GM12878 (cell line): ENCODE measurements at regions not wholly inside any gene's neighbourhood (a gene's known extent, or its start where the extent isn't known, plus 50 kb on each side); places are given as distances from the start of the nearest gene placed in this dataset.

Source experiments
- ATAC-seq: fragments of 200-7000 bp; cut with Tn5 transposase; 3 replicates; pipeline ENCODE4 v1.9.1; 2020; ENCODE audit warnings: mild to moderate bottlenecking, moderate library complexity
- BruUV-seq: library from RNA; stranded (reverse); fragments of 400-500 nt; replicated peaks from 2 replicates; lab custom pipeline; 2021; lab: Mats Ljungman, UMichigan
- CTCF ChIA-PET: fragments of 300-600 bp; sonication (Branson Sonifier 250); formaldehyde crosslinking; extraction: SDS; loops from one replicate; lab custom pipeline; 2021; ENCODE audit warnings: inconsistent platforms; lab: Yijun Ruan, JAX
- POLR2A ChIA-PET: fragments of 350-600 bp; formaldehyde crosslinking; extraction: SDS; loops from one replicate; lab custom pipeline; 2021; ENCODE audit warnings: inconsistent platforms; lab: Charles Lee
- RAD21 ChIA-PET: fragments of 300-600 bp; sonication (Branson Sonifier 250); formaldehyde crosslinking; loops from one replicate; lab custom pipeline; 2023; ENCODE audit warnings: antibody characterized with exemption; ENCODE audit not compliant: unreplicated experiment; lab: Charles Lee
- SMC1A ChIA-PET: fragments of 300-600 bp; sonication (Branson Sonifier 250); formaldehyde crosslinking; loops from one replicate; lab custom pipeline; 2023; ENCODE audit not compliant: unreplicated experiment, uncharacterized antibody; lab: Charles Lee
- DNase-seq: peaks from one replicate; pipeline ENCODE4 v3.0.0-alpha.2; 2011; ENCODE audit warnings: low read depth, low spot score
- FAIRE-seq: peaks from 3 replicates; lab custom pipeline; 2011; peaks lifted over from hg19 to GRCh38; lab: Jason Lieb, UNC
- H2AFZ ChIP-seq: 2 replicates; pipeline ENCODE4 v1.6.0; 2011; ENCODE audit warnings: low read depth, low read length, control low read depth; ENCODE audit not compliant: control insufficient read depth
- H3K27ac ChIP-seq: 2 replicates; pipeline ENCODE4 v1.5.1; 2011; ENCODE audit warnings: control low read depth; ENCODE audit not compliant: control insufficient read depth, insufficient read depth
- H3K27me3 ChIP-seq, 2 experiments: replicated peaks in 1 of 2; 2 replicates each; pipeline versions ENCODE4 v1.6.0 to v1.6.1; 2011; ENCODE audit warnings: low read length in 1 of 2; ENCODE audit not compliant: control insufficient read depth in 2 of 2, insufficient read depth in 2 of 2
- H3K36me3 ChIP-seq, 2 experiments: 2 replicates each; pipeline ENCODE4 v1.5.1; 2011; ENCODE audit warnings: low read length in 1 of 2; ENCODE audit not compliant: control insufficient read depth in 2 of 2, insufficient read depth in 2 of 2
- H3K4me1 ChIP-seq: 2 replicates; pipeline ENCODE4 v1.6.1; 2011; ENCODE audit warnings: mild to moderate bottlenecking, low read length, moderate library complexity, mixed read lengths; ENCODE audit not compliant: control insufficient read depth, insufficient read depth
- H3K4me2 ChIP-seq: 2 replicates; pipeline ENCODE4 v1.6.0; 2011; ENCODE audit warnings: control low read depth; ENCODE audit not compliant: control insufficient read depth, insufficient read depth
- H3K4me3 ChIP-seq: fragments of 200-600 bp; sonication (generic); 2 replicates; pipeline ENCODE4 v1.5.1; 2016
- H3K79me2 ChIP-seq: 2 replicates; pipeline ENCODE4 v1.6.0; 2011; ENCODE audit warnings: low read length; ENCODE audit not compliant: control insufficient read depth, insufficient read depth
- H3K9ac ChIP-seq: 2 replicates; pipeline ENCODE4 v1.8.0; 2011; ENCODE audit warnings: low read length, control low read depth, mixed read lengths; ENCODE audit not compliant: control insufficient read depth, insufficient read depth
- H3K9me3 ChIP-seq: replicated peaks from 3 replicates; pipeline ENCODE4 v1.5.1; 2011; ENCODE audit warnings: mild to moderate bottlenecking, low read length; ENCODE audit not compliant: control insufficient read depth, insufficient read depth
- H4K20me1 ChIP-seq: 2 replicates; pipeline ENCODE4 v1.6.0; 2011; ENCODE audit not compliant: control insufficient read depth, insufficient read depth
- ASH2L ChIP-seq: fragments of 300-600, 200-600 bp; sonication (generic); IDR thresholded peaks from 2 replicates; pipeline ENCODE4 v1.6.1; 2017; ENCODE audit warnings: low read depth, mild to moderate bottlenecking, borderline replicate concordance
- CHD4 ChIP-seq: fragments of 200-600 bp; sonication (generic); IDR thresholded peaks from 2 replicates; pipeline ENCODE4 v1.6.1; 2016; ENCODE audit warnings: mild to moderate bottlenecking
- IRF4 ChIP-seq: IDR thresholded peaks from 2 replicates; pipeline ENCODE4 v1.6.1; 2011; ENCODE audit warnings: low read depth, low read length
- MEF2A ChIP-seq: IDR thresholded peaks from 2 replicates; pipeline ENCODE4 v1.6.1; 2011; ENCODE audit warnings: low read depth, mild to moderate bottlenecking, low read length, moderate library complexity; ENCODE audit not compliant: insufficient read depth
- MYB ChIP-seq: fragments of 150-350 bp; IDR thresholded peaks from 2 replicates; pipeline ENCODE4 v1.6.1; 2014; ENCODE audit warnings: mild to moderate bottlenecking, low read depth, low read length, borderline replicate concordance
- NFIC ChIP-seq: IDR thresholded peaks from 2 replicates; pipeline ENCODE4 v1.6.1; 2012; ENCODE audit warnings: low read depth, mild to moderate bottlenecking, inconsistent platforms, low read length, moderate library complexity
- NRF1 ChIP-seq: conservative IDR thresholded peaks from 2 replicates; pipeline ENCODE4 v1.6.1; 2011; ENCODE audit warnings: mild to moderate bottlenecking, low read depth, low read length, improper control_type of control experiment
- RAD51 ChIP-seq: fragments of 450-650 bp; IDR thresholded peaks from 2 replicates; pipeline ENCODE4 v1.6.1; 2016; ENCODE audit warnings: moderate library complexity, mild to moderate bottlenecking, inconsistent platforms
- STAT1 ChIP-seq: fragments of 450-650 bp; conservative IDR thresholded peaks from 2 replicates; pipeline ENCODE4 v1.6.1; 2014; ENCODE audit warnings: antibody characterized with exemption, mild to moderate bottlenecking
- SUPT20H ChIP-seq: IDR thresholded peaks from 2 replicates; pipeline ENCODE4 v1.6.1; 2011; ENCODE audit warnings: low read depth, mild to moderate bottlenecking, low read length, moderate library complexity, borderline replicate concordance; ENCODE audit not compliant: control insufficient read depth
- ZNF217 ChIP-seq: fragments of 450-650 bp; IDR thresholded peaks from 2 replicates; pipeline ENCODE4 v1.6.1; 2017; ENCODE audit warnings: antibody characterized with exemption, mild to moderate bottlenecking
- WGBS: methylation state at CpG from one replicate; pipeline ENCODE4 v1.1.6; 2016; ENCODE audit warnings: low lambda C conversion rate; ENCODE audit not compliant: insufficient replicate concordance, insufficient coverage; ENCODE audit errors: missing lambda C conversion rate; 5-methylcytosine and 5-hydroxymethylcytosine counted together
- in situ Hi-C: fragments of 300-500 bp; cut with MboI; formaldehyde crosslinking; loops from 9 replicates; pipeline ENCODE4 v1.14.3; 2018; ENCODE audit warnings: mixed read lengths
- intact Hi-C: fragments of 100-400 bp; cut with micrococcal nuclease; formaldehyde crosslinking; loops from one replicate; pipeline ENCODE4 v1.14.2; 2022; ENCODE audit not compliant: unreplicated experiment
- TF ChIP-seq, protein P1 (sequence below): fragments of 450-650 bp; IDR thresholded peaks from 2 replicates; pipeline ENCODE4 v1.6.1; 2017; ENCODE audit warnings: antibody characterized with exemption, mild to moderate bottlenecking, moderate library complexity

DNA sequence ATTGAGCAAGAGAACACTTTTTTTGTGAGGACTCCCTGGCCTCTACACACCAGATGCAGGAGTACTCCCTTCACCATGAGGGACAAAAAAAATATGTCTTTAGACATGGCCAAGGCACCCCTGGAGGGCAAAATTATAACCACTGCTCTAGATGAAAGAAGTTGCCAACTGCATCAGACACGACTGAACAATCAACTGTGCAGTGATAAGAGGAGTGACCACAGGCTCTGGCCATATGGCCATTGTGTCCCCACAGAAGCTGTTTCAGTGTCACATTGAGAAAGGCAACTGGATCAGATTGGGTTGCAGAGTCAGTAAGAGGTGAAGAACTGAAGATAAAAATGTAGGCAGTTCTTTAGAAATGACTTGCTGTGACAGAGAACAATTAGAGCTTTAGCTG lies 85.7 kb downstream of the C6orf118 start (continued):
- TF ChIP-seq, protein P1, sequence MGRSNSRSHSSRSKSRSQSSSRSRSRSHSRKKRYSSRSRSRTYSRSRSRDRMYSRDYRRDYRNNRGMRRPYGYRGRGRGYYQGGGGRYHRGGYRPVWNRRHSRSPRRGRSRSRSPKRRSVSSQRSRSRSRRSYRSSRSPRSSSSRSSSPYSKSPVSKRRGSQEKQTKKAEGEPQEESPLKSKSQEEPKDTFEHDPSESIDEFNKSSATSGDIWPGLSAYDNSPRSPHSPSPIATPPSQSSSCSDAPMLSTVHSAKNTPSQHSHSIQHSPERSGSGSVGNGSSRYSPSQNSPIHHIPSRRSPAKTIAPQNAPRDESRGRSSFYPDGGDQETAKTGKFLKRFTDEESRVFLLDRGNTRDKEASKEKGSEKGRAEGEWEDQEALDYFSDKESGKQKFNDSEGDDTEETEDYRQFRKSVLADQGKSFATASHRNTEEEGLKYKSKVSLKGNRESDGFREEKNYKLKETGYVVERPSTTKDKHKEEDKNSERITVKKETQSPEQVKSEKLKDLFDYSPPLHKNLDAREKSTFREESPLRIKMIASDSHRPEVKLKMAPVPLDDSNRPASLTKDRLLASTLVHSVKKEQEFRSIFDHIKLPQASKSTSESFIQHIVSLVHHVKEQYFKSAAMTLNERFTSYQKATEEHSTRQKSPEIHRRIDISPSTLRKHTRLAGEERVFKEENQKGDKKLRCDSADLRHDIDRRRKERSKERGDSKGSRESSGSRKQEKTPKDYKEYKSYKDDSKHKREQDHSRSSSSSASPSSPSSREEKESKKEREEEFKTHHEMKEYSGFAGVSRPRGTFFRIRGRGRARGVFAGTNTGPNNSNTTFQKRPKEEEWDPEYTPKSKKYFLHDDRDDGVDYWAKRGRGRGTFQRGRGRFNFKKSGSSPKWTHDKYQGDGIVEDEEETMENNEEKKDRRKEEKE = no peak
- TF ChIP-seq IRF4 (no peak), MEF2A (no peak), SUPT20H (no peak), RAD51 (no peak), ASH2L (no peak), CHD4 (no peak), MYB (no peak), NRF1 (no peak)

DNA sequence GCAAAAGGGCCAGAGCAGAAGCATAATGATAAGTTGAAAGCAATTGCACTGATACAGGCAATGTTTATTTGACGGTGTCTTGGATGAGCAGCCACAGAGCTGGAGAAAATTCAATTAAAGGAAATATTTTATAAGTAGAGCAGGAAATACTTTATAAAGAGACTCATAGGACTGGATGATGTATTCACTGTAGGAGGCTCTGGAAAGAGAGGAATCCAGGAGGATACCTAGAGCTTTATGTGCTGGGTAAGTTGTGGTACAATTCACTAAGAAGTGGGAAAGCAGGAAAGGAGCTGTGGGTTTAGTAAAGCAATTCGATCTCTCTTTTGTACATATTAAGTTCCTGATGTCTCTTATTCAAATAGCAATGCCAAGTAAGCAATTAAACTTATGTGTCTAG lies 86.3 kb downstream of the C6orf118 start:
- Histone ChIP-seq H3K4me3 (no peak overlapping the region), H3K4me1 (no peaks in the 10 kb centered on the region), H2AFZ (no peak overlapping the region), H3K9ac (no peak overlapping the region), H4K20me1 (no peaks in the 10 kb centered on the region), H3K4me2 (no peak overlapping the region), H3K79me2 (no peaks in the 10 kb centered on the region), H3K9me3 (no peaks in the 10 kb centered on the region), H3K36me3 (no peaks in the 10 kb centered on the region), H3K27ac (no peak overlapping the region), H3K27me3 (no peaks in the 10 kb centered on the region)
- no TSS peak for BruUV-seq
- ChIA-PET CTCF (no interaction called here), POLR2A (no interaction called here), SMC1A (no interaction called here), RAD21 (no interaction called here)
- TF ChIP-seq ZNF217 (no peak), NFIC (no peak), STAT1 (no peak)
- intact Hi-C loops = no loop called here
- 27% methylated on average over 2 of the region's 2 CpGs for WGBS
- no peak for DNase-seq
- no peak for FAIRE-seq
- in situ Hi-C loops = no loop called here
- no peak for ATAC-seq
